ENCODE measurements at regions not wholly inside any gene's neighbourhood (a gene's known extent, or its start where the extent isn't known, plus 50 kb on each side); places are given as distances from the start of the nearest gene placed in this dataset.

DNA sequence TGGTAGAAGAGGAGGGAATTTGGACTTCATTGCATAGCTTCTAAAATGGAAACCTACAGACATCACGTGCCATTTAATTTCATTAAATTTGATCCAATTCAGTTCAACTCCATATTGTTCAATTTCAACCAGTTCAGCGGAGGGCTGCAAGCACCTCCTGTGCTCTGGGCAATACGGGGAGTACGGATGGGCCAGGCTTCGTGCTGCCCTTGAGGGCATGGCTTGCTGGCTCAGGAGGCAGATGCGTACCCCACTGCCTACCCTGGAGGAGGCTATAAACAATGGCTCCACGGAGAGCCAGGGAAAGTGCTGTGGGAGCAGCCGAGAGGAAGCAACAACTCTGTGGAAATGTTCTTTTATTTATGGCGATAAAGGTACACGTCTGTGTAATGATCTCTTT, 261.8 kb downstream of the DCDC2C start:
- DNase-seq (ENCODE audit: low read depth, low spot score): no peak
- POLR2A ChIA-PET: no interaction called here
- CTCF ChIA-PET: no interaction called here
- no peak overlapping the region for H3K4me3 ChIP-seq (ENCODE audit: low read depth, low read length)
- TF ChIP-seq, protein P1, sequence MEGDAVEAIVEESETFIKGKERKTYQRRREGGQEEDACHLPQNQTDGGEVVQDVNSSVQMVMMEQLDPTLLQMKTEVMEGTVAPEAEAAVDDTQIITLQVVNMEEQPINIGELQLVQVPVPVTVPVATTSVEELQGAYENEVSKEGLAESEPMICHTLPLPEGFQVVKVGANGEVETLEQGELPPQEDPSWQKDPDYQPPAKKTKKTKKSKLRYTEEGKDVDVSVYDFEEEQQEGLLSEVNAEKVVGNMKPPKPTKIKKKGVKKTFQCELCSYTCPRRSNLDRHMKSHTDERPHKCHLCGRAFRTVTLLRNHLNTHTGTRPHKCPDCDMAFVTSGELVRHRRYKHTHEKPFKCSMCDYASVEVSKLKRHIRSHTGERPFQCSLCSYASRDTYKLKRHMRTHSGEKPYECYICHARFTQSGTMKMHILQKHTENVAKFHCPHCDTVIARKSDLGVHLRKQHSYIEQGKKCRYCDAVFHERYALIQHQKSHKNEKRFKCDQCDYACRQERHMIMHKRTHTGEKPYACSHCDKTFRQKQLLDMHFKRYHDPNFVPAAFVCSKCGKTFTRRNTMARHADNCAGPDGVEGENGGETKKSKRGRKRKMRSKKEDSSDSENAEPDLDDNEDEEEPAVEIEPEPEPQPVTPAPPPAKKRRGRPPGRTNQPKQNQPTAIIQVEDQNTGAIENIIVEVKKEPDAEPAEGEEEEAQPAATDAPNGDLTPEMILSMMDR (IDR thresholded peaks at IDR 0.05; ENCODE audit: insufficient read depth, low read length, missing control alignments): no peak

DNA sequence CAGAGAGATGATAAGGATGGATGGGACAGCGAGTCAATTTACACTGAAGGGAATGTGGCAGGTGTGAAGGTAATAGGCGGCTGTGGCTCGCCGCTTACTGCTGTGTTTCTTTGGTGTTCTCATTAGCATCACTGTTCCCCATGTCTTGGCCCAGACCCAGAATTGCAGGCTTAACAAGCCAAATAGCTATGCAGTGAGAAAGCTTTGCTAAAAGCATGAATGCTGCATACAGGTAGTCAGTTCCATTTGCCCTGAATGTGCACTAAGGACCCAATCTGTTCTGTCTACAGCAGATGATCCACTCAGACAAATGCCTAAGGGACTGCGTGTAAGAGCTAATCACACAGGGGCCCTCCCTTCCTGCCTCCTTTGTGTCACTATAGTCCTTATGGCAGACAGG, 262.6 kb downstream of the DCDC2C start:
- CTCF ChIA-PET: no interaction called here
- TF ChIP-seq, protein P1 (IDR thresholded peaks at IDR 0.05; ENCODE audit: insufficient read depth, low read length, missing control alignments): no peak
- POLR2A ChIA-PET: no interaction called here

DNA sequence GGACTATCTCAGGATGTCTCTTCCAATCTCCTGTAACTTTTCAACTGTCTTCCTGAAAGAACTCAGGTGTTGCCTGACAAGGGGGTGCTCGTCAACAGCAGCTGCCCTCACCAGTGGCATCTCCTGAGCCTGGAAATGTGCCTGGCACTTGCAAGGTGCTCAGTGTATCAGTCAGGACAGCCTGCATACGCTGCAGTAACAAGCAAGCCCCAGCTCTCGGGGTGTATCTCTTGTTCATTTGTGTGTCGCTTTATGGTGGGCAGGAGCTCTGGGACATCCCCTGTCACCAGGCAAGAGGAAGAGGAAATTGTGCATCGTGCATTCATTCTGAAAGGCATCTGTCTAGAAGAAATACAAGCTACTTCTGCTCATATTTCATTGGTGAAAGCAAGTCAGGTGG, 263.1 kb downstream of the DCDC2C start:
- no peak for DNase-seq (ENCODE audit: low read depth, low spot score)
- H3K4me3 ChIP-seq (ENCODE audit: low read depth, low read length): no peak overlapping the region
- TF ChIP-seq, protein P1 (IDR thresholded peaks at IDR 0.05; ENCODE audit: insufficient read depth, low read length, missing control alignments): no peak
- ChIA-PET POLR2A (no interaction called here), CTCF (no interaction called here)

More for the DNA sequence above, 262.6 kb downstream of the DCDC2C start:
- no peak for DNase-seq (ENCODE audit: low read depth, low spot score)
- H3K4me3 ChIP-seq (ENCODE audit: low read depth, low read length): no peak overlapping the region

DNA sequence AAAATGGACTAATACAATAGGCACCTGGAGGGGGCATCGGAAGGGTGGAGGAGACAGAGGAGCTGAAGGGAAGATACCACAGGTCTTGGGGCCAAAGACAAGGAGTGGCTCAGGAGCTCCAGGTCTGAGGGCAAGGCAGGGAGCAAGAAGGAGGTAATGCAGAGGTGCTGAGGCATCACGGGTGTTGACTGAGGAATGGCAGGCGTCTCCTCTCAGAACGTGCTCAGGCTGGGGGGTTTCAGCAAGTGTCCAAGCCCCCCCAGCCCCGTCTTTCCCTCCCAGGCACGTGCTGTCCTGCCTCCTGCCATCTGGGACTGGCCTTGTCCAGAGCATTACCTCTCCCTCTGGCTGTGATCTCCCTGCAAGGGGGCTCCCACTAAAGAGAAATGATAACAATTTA, 265.4 kb downstream of the DCDC2C start:
- ChIA-PET CTCF (no interaction called here), POLR2A (no interaction called here)
- TF ChIP-seq, protein P1 (IDR thresholded peaks at IDR 0.05; ENCODE audit: insufficient read depth, low read length, missing control alignments): no peak
- DNase-seq (ENCODE audit: low read depth, low spot score): no peak
- H3K4me3 ChIP-seq (ENCODE audit: low read depth, low read length): no peak overlapping the region

DNA sequence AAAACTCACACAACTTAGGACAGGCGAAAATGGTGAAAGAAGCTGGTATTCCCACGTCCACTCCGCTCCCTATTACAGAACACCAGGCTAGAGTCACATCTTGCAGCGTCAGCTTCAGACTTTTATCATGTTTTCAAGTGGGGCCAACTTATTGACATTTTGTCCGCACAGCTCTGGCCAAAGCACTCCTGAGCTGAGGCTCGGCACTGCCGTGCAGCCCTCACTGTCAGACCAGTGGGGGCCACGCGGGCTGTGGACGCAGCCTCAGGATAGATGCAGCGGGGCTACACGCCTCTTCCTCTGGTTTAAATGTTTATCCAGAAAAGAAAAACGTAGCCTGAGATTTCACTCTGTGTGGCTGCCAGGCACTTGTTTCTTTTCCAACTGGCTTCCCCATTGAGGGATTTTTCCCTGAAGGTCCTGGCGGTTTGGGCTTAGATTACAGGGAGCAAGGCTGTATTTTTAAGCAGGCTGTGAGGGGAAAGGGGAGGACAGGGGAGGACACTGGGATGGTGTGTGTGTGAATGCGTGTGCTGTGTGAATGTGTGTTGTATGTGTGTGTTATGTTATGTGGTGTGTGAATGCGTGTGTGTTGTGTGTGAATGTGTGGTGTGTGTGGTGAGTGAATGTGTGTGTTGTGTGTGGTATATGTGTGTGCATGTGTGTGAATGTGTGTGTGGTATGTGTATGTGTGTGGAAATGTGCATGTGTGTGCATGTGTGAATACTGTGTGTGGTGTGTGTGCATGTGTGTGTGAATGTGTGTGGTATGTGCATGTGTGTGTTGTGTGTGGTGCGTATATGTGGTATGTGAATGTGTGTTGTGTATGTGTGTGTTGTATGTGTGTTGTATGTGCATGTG, 267.6 kb downstream of the DCDC2C start:
- TF ChIP-seq, protein P1 (IDR thresholded peaks at IDR 0.05; ENCODE audit: insufficient read depth, low read length, missing control alignments): no peak
- no peak for DNase-seq (ENCODE audit: low read depth, low spot score)
- CTCF ChIA-PET: no interaction called here
- H3K4me3 ChIP-seq (ENCODE audit: low read depth, low read length): no peak overlapping the region
- POLR2A ChIA-PET: no interaction called here

DNA sequence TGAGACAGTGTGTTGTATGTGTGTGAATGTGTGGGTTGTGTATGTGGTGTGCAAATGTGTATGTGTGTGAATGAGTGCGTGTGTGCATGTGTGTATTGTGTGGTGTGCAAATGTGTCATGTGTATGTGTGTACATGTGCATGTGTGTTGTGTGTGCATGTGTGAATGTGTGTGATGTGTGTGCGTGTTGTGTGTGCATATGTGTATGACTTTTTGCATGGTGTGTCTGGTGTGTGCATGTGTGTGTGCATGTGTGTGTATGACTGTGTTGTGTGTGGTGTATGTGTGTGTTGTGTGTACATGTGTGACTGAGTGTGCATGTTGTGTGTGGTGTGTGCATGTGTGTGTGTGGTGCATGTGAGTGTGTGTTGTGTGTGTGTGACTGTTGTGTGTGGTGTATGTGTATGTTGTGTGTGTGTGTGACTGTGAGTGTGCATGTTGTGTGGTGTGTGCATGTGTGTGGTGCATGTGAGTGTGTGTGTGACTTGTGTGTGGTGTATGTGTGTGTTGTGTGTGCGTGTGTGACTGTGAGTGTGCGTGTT, 268.3 kb downstream of the DCDC2C start:
- DNase-seq (ENCODE audit: low read depth, low spot score): no peak
- TF ChIP-seq, protein P1 (IDR thresholded peaks at IDR 0.05; ENCODE audit: insufficient read depth, low read length, missing control alignments): no peak
- H3K4me3 ChIP-seq (ENCODE audit: low read depth, low read length): no peak overlapping the region
- ChIA-PET POLR2A (no interaction called here), CTCF (no interaction called here)

Data from AG04449 (cell line).